Islet precursor cell (in vitro differentiated cells): ENCODE measurements at regions not wholly inside any gene's neighbourhood (a gene's known extent, or its start where the extent isn't known, plus 50 kb on each side); places are given as distances from the start of the nearest gene placed in this dataset.
A peak's percentile ranks its signal among the peaks of the same experiment; 100 is the strongest.

Experiments used
- DNase-seq: peaks from one replicate; pipeline ENCODE4 v3.0.0-alpha.2; 2018

- DNase-seq = no peak
Observed at GRCh38 chr9:129353697-129354336, 175.8 kb upstream of the IER5L start.

GRCh38 chr9:129352146-129352865 is 174.2 kb upstream of the IER5L start:
- DNase-seq = peak; percentile 83

- DNase-seq = no peak
Observed at GRCh38 chr9:129351642-129352145, 173.6 kb upstream of the IER5L start.

- DNase-seq = peak; percentile 77
Observed at GRCh38 chr9:129351058-129351641, 173.1 kb upstream of the IER5L start.

GRCh38 chr9:129350143-129350935 is 172.3 kb upstream of the IER5L start:
- DNase-seq = no peak

- DNase-seq = no peak
Observed at GRCh38 chr9:129349665-129349947, 171.5 kb upstream of the IER5L start.

- DNase-seq = no peak
Observed at GRCh38 chr9:129348890-129349664, 171.0 kb upstream of the IER5L start.

- no peak for DNase-seq
Observed at GRCh38 chr9:129347316-129348120, 169.5 kb upstream of the IER5L start.

- DNase-seq = no peak
Observed at GRCh38 chr9:129346046-129346445, 168.0 kb upstream of the IER5L start.

- no peak for DNase-seq
Observed at GRCh38 chr9:129344641-129345495, 166.8 kb upstream of the IER5L start.

GRCh38 chr9:129343424-129344375 is 165.6 kb upstream of the IER5L start:
- DNase-seq = peak; percentile 79

GRCh38 chr9:129342591-129343423 is 164.7 kb upstream of the IER5L start:
- DNase-seq = no peak

GRCh38 chr9:129341987-129342348 is 163.9 kb upstream of the IER5L start:
- DNase-seq = no peak

GRCh38 chr9:129341171-129341986 is 163.3 kb upstream of the IER5L start:
- DNase-seq = peak; percentile 44

- no peak for DNase-seq
Observed at GRCh38 chr9:129340427-129341170, 162.5 kb upstream of the IER5L start.

GRCh38 chr9:129339539-129340157 is 161.6 kb upstream of the IER5L start:
- DNase-seq = no peak
